D721Med (cell line): ENCODE measurements at regions not wholly inside any gene's neighbourhood (a gene's known extent, or its start where the extent isn't known, plus 50 kb on each side); places are given as distances from the start of the nearest gene placed in this dataset.

Experiments
- DNase-seq: peaks from one replicate; pipeline ENCODE4 v3.0.0; 2011; ENCODE audit warnings: low spot score; ENCODE audit not compliant: insufficient read length
- FAIRE-seq: peaks from 2 replicates; lab custom pipeline; 2011; peaks lifted over from hg19 to GRCh38; lab: Jason Lieb, UNC
- CTCF ChIP-seq: IDR thresholded peaks from 2 replicates; pipeline ENCODE4 v1.5.1; 2012; ENCODE audit warnings: mild to moderate bottlenecking, control low read depth; ENCODE audit not compliant: insufficient read depth; ENCODE audit errors: missing control alignments

- no peak for DNase-seq
- FAIRE-seq, result no peak
- TF ChIP-seq CTCF, result no peak
These were observed 95.9 kb upstream of the DLGAP1 start for GRCh38 chr18:4551001-4551360.

- no peak for TF ChIP-seq CTCF
- FAIRE-seq (no peak), DNase-seq (no peak)
These were observed 94.2 kb upstream of the DLGAP1 start for GRCh38 chr18:4549164-4549872.

- TF ChIP-seq CTCF, result no peak
- DNase-seq (no peak), FAIRE-seq (no peak)
These were observed 92.0 kb upstream of the DLGAP1 start for GRCh38 chr18:4547126-4547525.

- FAIRE-seq (no peak), DNase-seq (no peak)
- TF ChIP-seq CTCF, result no peak
These were observed 89.0 kb upstream of the DLGAP1 start for GRCh38 chr18:4544142-4544541.

GRCh38 chr18:4543711-4544110 lies 88.6 kb upstream of the DLGAP1 start:
- FAIRE-seq, result no peak
- no peak for TF ChIP-seq CTCF
- DNase-seq, result no peak

- FAIRE-seq (no peak), DNase-seq (no peak)
These were observed 86.5 kb upstream of the DLGAP1 start for GRCh38 chr18:4541588-4541987.

GRCh38 chr18:4536447-4536846 lies 81.3 kb upstream of the DLGAP1 start:
- FAIRE-seq, result no peak

More at GRCh38 chr18:4541588-4541987, 86.5 kb upstream of the DLGAP1 start:
- no peak for TF ChIP-seq CTCF

More at GRCh38 chr18:4536447-4536846, 81.3 kb upstream of the DLGAP1 start:
- no peak for DNase-seq
- TF ChIP-seq CTCF, result no peak
